ENCODE measurements at regions not wholly inside any gene's neighbourhood (a gene's known extent, or its start where the extent isn't known, plus 50 kb on each side); places are given as distances from the start of the nearest gene placed in this dataset.

DNA sequence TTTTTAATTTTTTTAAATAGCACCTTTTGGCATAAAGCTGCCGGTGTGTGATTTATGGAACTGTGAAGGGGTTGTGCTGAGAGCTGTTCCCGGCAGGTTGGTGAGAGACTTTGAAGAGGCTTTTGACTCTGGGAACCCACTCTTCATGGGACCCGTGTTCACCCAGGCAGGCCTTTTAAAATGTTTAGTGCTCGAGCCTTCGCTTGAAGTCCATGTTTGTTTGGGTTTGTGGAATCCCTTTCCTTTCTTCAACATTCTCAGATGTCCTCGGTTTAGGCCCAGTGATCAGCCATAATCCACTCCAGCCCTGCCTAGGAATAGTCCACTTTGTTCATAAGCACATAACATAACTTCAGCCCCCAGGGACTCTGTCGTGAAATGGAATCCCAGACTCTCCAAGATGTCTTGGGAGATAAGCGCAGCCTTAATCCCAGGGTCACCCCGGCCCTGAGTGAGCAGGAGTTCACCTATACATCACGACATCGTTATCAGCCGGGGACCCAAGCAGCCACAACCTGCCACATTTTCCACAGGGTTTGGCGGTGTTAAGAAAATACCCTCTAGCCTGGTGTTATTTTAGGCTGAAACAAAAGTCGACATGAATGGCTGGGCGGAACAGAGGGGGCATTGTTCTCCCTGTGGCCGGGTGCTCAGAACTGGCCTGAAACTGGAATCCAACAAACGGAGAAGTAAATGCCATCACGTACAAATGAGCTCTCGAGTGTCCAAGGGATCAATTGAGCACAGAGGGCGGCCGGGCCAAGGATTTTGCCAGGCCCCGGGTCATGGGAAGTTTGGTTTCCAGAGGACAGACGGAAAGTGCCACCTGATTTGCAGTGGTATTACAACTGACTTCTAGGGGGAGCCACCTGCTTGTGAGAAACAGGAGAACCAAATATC lies 145.7 kb upstream of the IRX3 start:
- DNase-seq = no peak

DNA sequence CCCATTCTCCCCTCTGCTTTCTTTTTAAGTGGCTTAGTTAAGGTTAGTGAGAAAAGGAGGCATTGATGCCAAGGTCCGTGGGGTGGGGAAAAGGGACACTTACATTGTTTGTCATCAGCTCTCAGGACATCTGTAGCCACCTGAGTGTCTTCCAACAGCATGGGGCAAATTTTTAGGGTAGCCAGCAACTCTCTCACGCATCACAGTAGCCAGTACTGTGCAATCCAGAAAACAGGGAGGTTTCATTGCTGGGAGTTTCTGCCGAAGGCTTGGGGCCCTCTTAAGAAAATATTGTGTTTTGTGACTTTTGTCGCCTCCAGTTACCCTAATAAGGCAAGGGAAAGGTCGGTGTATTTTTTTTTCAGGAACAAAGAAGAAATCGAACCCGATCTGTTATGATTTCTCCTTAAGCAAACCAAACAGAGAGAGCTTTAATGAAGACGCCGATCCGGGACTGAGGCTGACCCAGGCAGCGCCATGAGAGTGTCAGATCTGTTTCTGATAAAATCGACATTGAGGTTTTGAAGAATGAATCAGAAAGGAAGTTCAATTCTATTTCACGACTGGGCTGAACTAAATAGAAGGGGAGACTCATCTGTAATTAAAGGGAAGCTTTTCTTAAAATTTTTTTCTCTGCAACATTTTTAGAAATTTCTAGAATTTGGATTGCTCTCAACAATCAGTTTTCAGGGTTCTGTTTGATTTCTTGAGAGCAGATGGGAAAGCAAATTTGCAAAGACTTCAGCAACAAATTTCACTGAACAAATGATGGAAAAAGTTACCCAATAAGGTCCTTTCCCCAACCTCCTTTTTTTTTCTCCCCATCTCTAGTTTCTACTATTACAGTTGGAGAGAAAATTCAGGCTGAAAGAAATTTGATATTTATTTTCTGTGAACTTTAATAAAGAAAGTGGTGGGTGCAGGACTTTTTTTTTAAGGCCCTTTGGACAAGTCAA lies 144.7 kb upstream of the IRX3 start:
- DNase-seq = no peak

DNA sequence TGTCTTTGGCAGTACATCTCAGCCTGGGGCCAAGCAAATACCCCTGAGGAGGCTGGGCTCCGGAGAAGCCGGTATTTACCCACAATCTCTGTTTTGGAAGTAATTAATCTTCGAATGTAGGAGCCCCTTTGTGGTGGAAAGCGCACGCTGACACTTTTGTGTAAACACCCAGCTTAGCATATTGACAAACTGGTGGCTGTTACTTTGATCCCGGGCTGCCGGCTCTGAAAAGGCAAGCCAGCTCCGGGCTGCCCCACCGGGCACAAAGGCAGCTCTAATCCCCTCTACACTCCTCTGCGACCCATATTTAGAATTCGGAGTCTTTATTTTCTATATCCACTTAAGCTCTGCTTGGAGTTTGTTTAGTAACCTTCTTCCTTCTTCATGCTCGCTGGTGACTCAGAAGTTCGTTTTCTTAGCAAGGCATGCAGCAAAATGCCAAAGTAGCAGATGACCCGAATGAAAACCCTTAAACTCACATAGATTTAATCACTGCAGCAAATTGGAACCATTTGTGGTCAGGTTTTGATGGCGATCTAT lies 144.0 kb upstream of the IRX3 start:
- no peak for DNase-seq

DNA sequence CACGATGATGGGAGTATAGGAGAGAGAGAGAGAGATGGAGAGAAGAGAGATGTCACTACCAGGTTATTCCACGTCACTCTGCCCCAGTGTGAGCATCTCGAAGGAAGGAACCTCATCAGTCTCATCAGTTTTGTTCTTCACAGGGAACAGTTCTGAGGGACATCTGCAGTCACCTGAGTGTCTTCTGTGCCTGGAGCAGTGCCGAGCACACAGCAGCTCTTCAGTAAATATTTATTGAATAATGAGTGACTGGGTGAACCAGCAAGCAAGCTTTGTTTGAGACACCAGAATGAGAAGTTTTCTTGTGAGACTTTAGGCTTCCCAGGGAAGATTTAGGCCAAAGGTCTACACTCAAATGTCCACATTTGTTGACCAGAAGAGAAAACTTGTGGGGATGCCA lies 142.4 kb upstream of the IRX3 start:
- DNase-seq = no peak

DNA sequence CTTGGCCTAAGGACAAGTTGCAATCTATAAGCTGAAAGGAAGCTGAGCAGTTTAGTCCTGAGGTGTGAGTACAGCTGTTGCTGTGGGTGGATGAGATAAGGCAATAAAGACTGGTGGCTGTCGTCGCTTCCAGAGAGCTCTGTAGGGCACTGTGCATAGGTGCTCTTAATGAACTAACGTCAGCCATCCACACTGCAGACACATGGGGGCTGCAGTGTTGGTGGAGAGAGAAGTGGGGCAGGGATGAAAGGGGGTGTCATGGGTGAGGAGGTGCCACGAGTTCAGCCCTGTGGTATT lies 139.9 kb upstream of the IRX3 start:
- DNase-seq = no peak

DNA sequence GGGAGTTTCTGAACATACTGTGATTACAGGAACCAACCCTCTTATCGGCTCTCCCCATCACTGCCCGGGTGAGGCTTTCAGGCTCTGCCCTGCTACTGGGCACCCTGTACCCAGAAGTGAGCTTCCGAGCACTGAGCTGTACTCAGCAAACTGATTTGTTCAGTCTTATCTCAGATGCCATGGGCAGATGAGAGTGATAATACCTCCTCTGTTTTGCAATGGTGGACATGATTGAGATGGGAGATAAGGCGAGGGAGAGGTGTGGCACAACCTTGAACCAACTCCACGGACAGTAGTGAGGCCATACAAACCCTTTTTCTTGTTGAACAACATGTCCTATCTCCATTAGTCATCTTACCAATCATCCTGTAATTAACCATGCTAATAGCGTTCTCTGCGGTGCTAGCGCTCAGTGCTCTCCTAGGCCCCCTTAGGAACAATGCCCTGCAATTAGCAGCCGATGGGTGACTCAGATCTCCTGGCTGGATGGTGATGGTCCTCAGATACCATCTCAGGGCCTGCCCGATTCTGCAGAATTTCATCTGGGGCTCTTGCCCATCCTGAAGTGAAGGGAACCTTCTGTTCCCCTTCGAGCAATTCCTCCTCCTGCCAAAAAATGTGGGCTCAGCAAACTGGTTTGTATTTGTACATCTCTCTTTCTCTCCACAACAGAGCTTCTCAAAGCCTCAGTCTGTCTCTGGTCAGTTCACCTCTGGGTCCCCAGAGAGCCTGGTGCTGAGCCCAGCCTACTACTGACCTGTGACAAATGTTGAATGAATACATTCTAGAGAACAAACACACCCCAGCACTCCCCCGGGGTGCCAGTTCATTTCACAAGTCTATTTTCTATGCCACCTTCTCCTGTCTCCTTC lies 139.3 kb upstream of the IRX3 start:
- DNase-seq = no peak

DNA sequence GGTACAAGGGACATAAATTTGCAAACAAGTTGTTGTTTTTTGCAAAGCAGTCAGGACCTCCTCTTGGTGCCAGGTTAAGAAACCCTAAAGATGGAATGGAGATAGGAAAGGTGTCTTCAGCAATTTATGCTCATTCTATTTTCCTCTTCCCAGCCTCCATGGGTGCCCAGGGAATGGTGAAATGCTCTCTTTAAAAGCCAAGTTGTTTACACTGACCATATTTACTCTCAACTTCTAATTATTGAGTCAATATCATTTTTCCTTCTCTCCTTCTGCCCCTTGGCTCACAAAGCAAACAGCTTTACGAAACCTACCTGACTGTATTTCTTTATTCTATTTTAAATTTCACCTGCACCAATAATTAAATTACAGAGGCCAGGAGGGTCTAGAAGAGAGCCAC lies 138.5 kb upstream of the IRX3 start:
- DNase-seq = no peak

DNA sequence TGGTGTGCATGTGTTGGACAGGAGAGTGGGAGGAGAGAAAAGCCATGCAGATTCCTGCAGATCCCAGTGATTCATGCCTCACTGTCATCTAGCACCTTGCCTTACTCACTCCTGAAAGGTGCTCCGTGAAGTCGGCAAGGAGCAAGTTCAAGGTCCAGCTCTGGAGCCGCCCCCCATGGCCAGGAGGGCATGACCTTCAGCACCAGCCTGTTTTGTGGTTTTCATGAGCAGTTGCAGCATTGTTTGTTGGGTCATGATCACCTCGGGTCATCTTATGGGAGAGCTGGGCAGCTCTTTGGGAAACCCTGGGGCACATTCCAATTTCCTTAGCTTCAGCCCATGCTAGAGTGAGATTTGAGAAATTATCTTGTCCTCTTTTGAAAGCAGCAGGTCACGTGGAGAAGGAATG lies 137.5 kb upstream of the IRX3 start:
- no peak for DNase-seq

DNA sequence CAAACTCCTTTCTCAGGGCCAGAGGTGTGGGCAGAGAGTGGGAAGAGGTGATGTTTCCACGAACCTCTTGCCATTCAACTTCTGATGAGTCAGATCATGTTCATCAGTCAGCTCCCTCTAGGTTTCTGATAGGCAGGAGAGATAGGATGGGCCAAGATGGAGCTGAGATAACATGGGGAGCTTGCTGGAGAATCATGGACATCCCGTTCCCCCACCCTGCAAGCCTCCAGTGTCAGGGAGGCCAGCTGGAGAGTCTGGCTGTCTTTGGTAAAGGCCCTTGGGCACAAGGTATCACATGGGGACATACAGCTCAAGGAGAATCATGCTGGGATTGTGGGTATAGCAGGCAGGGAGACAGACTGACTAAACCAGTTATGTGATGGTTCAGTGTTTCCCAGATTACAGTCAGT lies 136.0 kb upstream of the IRX3 start:
- DNase-seq = no peak

DNA sequence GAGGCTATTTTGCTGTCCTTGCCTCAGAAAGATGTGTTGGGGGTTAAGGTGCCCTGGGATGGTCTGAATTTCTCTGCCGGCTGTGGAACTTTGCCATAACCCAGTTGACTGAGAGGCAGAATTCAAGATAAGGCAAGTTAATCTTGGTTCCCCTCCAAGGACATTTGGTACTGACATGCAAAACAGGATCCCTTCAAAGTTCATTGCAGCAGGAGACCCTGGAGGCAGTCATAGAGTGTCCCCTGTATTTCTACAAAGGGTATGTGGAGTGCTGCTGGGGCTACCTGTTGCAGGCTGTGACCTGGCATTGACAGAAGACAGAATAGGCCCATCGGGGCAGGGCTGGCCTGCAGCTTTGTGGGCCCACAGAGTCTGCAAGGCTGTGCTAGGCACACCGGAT lies 135.6 kb upstream of the IRX3 start:
- no peak for DNase-seq

DNA sequence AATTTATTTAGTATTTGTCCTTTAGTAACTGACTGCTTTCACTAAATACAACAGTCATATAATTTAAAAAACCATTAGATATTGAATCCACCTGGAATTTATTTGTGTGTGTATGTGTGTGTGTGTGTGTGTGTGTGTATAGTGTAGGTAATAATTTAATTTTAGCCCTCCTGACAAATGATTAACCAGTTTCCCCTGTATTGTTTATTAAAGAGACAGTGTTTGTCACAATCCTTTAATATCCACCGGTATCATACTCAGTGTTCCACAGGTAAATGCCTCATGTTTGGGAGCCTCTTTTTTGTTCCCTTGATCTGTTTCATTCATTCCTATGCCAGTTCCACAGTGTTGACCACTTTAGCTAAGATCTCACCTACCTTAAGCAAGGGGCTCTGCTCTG lies 134.6 kb upstream of the IRX3 start:
- DNase-seq = no peak

DNA sequence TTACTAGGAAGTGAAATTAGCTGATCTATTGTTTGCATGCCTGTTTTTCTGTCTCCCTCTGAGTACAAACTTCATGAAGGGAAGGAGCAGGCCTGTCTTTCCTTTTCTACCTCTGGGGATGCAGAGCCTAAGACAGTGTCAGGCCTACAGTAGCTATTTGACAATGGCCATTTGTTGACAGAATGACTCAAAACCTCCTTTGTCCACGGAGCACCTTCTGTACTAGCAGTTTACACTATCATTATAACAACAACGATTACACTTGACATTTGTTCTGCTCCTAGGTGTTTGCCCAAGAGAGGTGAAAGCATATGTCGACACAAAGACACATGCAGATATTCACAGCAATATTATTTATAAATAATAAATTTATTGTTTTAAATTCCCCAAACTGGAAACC lies 132.3 kb upstream of the IRX3 start:
- no peak for DNase-seq

DNA sequence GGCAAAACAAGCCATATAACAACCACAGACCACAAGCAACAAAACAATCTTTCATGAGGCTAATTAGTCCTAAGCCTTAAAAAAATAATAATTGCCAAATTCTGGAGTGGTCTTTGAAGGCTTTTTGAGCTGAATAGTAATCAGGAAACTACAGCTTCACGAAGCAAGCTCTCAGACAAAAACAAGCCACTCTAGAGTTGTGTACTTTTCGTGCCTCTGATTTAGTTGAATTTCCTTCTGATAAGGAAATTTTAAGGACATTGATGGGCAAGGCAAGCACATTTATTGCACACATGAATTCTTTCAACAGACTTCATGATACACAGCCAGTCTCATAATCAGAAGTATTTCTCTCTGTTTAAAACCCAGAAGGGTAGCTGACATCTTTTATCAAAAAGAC lies 130.8 kb upstream of the IRX3 start:
- no peak for DNase-seq

DNA sequence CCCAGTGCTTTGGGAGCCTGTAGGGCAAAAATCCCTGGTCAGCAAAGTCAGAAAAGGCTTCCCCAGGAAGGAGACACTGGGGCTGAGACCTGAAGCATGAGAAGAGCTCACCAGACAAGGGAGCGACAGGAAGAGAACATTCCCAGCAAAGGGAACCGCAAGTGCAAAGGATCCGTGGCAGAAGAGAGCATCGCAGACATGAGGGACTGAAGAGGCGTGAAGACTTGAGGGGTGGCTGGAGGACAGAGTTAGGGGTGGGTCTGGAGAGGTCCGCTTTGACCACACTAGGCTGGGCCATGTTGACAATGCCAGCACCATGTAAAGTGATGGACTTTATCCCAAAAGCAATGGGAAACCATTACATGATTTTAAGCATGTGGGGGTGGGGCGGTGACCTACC lies 128.1 kb upstream of the IRX3 start:
- DNase-seq = no peak

DNA sequence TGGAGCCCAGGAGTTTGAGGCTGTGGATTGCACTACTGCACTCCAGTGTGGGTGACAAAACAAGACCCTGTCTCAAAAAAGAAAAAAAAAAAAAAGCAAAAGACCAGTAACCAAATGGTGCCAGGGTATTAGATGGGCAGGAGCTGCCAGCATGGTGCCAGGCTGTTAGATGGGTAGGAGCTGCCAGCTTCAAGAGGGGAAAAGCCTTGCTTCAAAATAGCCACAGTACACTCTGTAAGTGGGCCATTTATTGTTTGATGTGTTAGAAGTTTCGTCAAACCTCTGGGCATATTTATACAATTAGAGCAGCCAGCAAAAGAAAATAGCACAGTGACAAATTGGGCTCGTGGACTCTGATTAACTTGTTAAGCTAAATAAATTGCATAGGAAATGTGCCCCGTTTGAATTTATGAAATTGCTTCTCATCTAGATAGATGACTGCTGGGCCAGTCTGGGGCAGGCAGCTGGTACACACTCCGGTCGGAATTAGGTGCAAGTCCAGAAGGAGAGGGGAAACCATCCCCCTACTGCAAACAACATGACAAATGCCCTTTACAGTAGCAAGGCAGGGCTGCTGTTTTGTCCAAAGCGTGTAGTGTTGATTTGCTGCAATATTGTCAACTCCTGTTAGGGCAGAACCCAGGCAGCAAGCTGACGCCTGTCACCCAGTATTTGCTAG lies 126.3 kb upstream of the IRX3 start:
- no peak for DNase-seq

DNA sequence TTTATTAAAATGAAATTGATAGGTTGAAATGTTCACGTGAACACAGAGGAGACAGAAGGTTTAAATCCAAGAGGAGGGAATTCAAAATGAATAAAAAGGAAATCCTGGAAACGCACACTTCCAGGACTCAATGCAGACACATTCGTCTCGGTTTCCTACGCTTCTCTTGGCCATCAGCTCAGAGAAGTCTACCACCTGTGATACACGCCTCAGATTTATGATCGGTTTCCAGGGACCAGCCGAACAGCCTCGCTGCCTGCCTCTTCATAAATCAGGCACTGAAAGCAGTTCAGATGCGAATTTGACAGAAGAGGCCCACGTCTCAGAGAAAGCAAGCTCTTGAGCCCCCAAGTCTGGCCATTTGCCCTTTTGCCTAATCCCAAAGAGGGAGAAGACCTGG lies 125.5 kb upstream of the IRX3 start:
- DNase-seq = no peak

DNA sequence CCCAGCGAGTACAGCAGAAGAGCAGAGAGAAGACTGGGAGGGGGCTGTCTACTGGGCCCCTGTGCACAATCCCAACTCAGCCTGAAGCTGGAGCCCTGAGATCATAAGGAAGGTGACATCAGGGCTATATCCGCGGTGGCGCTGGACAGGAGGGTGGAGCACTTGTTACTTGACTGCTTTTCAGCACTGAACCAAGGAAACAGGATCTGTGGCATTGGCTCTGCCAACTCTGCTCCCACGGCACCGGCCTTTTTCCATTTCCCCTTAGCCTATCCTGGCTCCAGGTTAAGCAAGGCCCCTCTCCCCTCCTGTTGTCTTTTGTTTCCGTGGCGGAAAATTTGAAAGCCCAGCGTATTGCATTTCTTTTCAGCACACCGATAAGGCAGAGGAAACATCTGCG lies 125.0 kb upstream of the IRX3 start:
- no peak for DNase-seq

DNA sequence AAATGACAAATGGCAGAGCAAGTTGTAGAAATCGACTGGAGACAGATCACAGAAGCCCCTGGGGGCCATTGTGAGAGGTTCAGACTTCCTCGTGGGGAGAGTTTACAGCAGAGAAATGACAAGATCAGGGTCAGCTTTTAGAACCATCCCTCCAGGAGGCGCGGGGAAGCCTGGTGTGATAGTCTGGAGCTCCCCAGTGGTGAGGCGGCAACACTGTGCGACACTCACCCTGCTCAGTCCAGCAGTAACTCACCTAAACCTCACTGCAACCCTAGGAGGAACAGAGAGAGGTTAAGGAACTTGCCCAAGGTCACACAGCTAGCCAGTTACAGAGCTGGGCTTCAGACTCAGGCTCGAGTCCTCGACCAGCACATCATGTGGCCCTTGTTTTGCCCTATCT lies 123.4 kb upstream of the IRX3 start:
- no peak for DNase-seq

DNA sequence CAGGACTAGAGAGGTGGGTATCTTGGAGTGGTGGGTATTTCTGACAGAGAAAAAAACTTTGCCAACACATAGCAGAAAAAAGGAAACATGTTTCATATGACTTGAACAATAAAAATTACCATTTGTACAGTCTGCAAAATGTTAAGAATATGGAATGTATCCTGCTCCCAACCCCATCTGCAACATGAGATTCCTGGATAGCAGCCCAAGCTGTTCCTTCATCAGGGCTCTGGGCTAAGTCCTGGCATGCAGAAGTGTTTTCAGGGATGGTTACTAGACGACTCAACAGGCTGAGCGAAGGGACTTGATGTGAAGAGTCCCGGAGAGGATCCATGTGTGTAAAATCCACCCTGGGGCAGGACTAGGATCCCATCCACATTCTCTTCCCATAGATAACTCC lies 121.0 kb upstream of the IRX3 start:
- DNase-seq = no peak

DNA sequence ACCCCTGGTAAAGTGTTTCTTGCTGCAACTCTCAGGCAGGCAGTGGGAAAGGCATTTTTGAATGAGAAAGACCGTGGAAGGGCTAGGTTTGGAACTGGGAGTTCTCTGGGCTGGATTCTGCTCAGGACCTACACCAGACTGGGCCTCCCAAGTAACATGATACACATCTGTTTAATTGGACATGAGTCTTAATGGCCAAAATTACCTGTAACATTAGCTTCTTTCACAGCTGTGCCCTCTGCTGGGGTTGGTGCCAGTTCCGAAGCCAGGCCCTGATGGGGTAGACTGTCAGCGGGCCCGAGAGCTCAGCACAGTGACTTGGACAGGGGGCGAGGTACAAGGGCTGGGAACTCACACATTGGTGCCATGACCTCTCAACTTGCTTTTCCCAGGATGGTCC lies 118.9 kb upstream of the IRX3 start:
- no peak for DNase-seq

DNA sequence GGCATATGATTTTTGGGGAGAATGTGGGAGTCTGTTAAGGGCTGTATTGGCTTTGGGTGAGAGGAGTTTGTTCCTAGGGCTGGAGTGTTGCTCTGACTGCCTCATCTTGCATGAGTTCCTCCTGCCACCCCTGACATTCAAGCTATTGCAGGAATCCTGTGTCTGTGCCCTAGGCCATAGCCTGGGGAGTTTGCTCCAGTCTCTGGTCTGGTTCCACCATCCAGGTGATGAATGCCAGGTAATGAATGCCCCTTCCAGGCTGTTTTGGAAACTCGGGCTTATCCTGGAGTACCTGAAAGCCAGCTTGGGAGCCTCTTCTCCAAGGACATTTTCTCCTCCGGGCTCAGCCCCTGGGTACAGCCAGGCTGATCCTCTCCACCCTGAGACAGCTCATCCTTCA lies 117.0 kb upstream of the IRX3 start:
- DNase-seq = no peak

DNA sequence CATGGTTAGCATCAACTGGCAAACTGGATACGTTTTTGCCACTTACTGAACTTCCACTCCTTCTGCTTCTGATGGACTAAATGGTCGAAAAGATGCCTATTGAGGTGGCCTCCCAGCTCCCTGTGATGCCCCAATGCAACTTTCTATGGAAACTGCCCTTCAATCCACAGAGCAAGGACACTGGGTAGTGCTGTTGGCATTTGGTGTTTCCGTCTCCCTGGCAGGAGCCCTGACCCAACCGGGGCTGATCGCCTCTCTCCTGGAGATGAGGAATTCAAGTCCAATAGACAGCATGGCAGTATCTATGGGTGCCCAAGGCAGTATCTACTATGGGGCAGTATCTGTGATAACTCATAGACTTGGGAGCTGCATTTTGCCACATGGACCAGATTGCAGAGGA lies 116.3 kb upstream of the IRX3 start:
- no peak for DNase-seq
